ENCODE measurements at regions not wholly inside any gene's neighbourhood (a gene's known extent, or its start where the extent isn't known, plus 50 kb on each side); places are given as distances from the start of the nearest gene placed in this dataset.
"Not testable (repeated sequence)": the region's sequence is repeated elsewhere in the genome, so short reads cannot be mapped to it uniquely, and the experiment has no call there.

DNA sequence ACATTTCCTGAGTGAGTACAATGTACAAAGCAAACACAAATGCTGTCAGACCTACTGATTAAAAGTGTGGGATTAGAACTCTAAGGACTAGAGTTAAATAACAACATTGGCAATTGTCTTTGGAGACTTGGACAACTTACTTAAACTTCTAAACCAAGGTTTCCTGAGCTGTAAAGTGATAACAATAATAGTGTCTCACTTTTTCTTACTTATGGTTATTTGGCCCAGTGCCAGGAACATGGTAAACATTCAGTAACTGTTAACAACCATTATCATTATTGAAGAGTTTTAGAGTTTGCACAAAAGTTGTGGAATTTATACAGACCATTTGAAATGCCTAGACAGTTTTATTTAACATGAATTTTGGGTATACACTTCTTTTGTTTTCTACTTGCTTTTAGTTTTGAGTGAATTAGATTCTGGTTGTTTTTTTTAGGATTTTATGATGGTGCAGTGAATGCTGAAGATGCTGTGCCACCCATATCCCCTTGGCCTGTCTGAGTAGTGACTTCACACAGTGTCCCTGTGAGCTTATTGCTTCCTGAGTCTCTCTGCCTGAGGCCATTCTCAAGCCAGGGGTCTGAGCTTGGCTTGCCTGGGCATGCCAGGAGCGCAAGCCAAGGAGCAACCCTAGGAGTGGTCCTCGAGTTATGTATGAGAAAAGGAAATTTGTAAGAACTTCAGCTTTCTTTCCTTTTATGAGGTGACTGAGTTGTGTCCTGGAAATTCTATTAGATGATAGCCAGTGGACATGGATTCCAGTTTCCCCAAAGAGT is 932.8 kb downstream of the TTLL7 start:
- no peak for DNase-seq

- no peak for DNase-seq
Observed at GRCh38 chr1:83064589-83065242, 934.2 kb downstream of the TTLL7 start.

DNA sequence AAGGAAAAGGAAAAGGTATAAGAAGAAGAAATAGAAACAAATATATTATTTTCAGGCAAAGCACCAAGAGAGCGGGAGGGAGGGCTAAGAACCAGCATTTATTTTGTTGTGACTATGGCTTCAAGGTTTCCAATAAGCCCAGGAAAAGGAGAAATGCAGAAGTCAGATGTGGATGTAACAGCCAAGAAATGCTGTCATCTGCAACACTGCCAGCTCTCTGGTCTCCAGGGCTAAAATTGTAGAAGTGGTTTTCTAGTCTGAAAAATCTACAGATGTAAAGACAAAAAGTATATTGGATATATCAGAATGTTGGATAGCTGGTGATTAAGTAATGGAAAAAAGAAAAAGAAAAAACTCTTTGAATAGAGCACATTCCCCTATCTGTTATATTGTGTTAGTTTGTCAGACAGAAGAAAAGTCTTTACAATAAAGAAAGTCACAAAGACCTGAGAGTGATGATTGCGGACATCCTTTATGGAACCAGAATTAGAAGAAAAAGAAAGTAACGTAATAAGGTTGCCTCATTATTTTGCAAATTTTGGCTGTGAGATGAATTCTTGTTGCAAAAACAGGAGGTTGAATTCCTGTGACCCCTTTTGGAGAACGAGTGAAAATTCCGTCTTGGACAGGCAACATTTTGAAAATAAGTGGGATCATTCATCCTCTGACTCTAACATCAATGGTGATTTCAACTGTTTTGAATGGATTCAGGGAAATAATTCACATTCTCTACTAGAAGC is 938.1 kb downstream of the TTLL7 start:
- no peak for DNase-seq

- no peak for DNase-seq
Observed at GRCh38 chr1:83060221-83060620, 938.7 kb downstream of the TTLL7 start.

DNA sequence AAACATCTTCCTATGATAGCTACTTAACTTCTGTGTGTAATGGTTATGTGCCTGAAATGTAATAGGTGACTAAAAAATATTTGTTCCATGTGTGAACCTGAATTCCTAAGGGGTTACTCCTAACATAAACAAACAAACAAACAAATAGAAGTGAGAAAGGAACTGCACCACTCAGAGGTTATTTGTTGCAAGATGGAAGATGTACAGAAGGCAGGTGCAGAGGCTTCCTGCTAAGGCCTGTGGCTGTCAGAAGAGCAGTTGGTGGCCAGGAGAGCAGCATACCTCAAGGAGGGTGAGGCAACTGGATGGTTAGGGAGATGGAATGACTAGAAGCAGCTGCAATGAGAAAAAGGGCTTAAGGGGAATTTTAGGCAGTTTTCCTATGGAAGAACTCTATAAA is 940.6 kb downstream of the TTLL7 start:
- no peak for DNase-seq

GRCh38 chr1:83055391-83056170 is 943.4 kb downstream of the TTLL7 start:
- DNase-seq, result no peak

DNA sequence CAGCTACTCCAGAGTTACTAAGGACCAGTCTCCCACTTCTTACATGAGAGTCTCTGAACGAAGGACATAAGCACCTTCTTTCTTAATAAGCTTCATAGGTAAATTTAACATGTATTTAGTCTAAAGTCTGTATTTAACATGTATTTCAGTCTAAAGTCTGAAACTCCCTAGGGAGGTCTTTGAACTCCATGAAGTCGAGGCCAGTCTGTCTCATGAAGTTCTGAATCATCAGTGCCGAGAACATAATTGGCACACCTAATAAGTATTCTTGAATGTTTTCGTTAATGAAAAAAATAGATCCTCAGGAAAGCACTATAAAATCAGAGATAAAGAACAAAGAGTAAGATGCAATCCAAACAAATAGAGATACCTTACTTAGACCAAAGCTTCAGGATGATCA is 945.5 kb downstream of the TTLL7 start:
- DNase-seq, result no peak

DNA sequence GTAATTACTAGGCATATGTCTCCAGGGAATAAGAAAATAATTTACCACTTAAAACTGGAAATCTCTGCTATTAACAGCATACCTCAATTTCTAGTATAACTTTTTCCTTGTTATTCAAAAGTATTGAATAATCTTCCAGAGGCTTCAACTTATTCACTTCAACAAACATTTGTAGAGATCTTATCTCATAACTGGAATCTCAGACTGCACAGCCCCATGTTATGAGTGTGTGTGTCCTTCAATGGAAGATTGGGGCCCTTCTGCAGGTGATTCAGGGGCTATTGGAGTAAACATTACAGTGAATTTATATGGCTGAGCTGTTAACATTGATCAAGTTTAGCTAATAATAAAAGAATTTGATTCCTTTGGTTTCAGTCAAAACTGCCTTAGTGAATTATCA is 946.1 kb downstream of the TTLL7 start:
- no peak for DNase-seq

DNA sequence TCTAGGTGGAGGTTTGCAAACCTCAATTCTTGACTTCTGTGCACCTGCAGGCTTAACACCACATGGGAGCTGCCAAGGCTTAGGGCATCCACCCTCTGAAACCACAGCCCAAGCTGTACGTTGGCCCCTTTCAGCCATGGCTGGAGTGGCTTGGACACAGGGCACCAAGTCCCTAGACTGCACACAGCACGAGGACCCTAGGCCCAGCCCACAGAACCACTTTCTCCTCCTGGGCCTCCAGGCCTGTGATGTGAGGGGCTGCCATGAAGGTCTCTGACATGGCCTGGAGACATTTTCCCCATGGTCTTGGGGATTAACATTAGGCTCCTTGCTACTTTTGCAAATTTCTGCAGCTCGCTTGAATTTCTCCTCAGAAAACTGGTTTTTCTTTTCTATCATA is 947.9 kb downstream of the TTLL7 start:
- DNase-seq, result not testable (repeated sequence)

DNA sequence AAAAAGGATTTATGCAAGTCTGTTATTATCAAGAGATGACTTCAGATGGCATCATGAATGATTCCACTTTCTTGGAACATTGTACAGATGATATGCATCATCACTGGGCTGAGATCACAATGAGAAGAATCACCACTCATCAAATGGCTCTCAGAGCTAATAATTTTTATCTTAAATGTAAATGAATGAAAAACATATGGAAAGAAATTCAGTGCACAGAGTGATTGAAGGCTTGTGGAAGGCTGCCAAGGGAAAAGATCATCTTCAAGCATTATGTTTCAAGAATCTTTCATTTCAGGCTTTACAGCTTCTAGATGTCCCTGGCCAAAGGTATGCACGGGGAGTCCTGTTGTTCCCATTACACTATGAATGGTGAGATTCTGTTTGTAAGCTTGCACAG is 955.7 kb downstream of the TTLL7 start:
- no peak for DNase-seq

DNA sequence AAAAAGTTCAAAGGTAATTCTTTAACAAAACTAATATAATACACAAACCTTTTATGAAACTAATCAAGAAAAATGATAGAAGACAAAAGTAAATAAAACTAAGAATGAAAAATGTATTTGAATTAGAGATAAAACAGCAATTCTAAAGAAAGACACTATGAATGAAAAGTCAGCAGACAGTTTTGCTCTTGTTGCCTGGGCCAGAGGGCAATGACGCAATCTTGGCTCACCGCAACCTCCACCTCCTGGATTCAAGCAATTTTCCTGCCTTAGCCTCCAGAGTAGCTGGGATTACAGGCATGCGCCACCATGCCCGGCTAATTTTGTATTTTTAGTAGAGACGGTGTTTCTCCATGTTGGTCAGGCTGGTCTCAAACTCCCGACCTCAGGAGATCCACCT is 959.8 kb downstream of the TTLL7 start:
- DNase-seq, result not testable (repeated sequence)

GRCh38 chr1:83034851-83035250 is 964.1 kb downstream of the TTLL7 start:
- no peak for DNase-seq

DNA sequence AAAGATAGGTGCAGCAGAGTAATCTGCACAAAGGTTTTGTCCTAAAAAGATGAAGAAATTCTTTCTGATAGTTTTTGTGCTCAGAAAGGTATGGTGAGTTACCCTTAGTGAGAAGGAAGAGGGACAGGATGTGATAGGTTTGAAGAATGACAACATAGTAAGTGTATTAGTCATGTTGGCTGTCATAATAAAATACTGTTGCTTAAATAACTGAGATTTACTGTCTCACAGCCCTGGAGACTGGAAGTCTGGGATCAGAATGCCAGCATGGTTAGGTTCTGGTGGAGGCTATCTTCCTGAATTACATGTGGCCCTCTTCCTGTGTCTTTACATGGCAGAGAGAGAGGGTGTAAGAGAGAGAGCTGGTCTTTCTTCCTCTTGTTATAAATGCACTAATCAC is 965.2 kb downstream of the TTLL7 start:
- no peak for DNase-seq

DNA sequence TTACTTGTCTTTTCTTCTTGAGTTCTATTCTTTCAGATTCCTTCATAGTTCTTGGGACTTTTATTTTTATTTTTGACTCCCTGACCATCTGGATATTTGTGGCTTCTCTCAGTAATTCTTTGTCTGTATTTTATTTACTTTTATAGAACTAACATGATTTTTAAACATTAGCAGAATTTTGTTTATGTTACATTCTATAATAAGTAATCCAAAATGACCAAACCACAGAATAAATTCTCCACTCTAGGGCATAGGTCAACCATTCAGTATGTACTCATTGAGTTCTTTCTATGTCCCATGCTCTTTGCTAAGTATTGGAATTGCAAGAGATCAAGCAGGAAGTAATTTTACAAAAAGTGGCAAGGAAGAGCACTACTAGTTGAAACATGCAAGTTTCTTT is 969.0 kb downstream of the TTLL7 start:
- no peak for DNase-seq

DNA sequence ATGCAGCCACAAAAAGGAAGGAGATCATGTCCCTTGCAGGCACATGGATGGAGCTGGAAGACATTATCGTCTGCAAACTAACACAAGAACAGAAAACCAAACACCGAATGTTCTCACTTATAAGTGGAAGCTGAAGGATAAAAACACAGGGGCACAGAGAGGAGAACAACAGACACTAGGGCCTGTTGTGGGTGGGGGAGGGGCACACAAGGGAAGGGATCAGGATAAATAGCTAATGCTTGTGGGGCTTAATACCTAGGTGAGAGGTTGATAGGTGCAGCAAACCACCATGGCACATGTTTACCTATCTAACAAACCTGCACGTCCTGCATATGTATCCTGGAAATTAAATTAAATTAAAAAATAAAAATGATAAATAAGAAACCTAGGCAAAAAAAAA is 969.9 kb downstream of the TTLL7 start:
- no peak for DNase-seq

DNA sequence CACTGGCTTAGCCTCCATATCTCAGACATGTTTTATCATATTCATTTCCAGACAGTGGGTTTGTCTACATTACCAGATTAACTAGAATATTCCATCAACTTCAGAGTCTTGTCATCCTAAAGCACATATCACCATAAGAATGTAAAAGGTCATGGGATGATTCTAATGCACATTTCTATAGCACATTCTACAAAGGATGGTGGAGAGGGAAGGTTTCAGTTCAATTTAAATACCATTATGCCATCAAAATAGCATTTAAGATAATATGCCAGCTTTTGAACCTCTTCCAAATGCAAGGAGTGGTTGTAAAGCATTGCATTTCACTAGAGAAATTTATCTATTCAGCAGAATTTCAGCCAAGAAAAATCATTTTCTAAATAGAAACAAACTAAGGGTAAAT is 970.5 kb downstream of the TTLL7 start:
- DNase-seq, result no peak

GRCh38 chr1:83027511-83027910 is 971.4 kb downstream of the TTLL7 start:
- DNase-seq, result no peak

DNA sequence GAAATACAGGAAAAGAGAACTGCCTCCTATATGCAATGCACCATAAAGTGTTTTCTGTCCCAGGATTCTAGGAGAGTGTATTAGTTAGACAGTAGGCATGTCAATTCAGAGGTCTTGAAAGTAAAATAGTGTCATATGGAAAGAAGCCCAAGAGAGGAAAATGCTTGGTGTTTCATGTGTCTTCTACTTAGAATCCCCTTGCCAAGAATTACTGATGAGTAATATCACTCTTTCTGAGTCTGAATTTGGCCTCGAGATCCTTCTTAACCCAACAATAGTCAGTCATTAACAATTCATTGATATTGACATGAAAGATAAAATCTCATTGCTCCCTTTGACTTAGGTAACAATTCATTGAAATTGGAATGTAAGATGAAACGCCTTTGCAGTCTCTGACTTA is 972.2 kb downstream of the TTLL7 start:
- no peak for DNase-seq

DNA sequence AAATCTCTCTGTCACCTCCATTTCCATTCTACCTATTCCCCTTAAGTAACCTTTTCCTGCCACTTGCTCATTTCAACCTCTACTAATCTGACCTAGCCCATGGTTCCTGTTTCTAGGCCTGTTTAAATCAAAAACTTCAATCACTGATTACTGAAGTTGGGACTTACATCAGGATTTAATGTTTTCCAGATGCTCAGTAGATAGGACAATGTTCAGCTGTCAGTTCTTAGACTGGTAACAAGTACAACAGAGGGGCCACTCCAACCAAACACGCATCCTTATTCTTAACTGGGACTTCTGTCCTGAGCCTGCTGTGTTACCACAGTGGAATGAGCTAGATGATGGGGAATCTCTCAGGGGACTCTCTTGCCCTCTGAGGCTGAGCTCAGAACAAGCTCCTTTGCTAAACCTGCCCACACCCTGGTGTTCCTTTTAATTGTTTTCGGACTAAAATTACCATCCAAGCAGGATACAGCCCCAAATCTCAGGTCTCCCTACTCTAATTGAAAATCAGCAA is 974.6 kb downstream of the TTLL7 start:
- DNase-seq, result no peak

DNA sequence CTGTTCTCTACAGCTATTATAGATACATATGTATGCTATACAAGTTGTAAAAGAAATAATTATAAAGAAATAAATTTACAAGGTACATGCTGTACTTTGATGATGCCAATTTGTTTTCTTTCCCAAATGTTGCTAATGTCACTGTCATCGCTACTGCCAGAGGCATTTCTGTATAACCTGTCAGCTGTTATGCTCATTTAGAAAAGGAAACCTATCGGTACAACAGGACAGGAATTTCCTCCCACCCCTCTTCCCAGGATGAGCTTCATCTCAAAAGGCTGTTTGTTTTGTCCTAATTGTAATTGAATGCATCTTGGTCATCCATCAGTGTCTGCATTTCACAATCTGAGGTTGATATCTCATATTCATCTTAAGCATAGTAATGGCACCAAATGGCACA is 975.7 kb downstream of the TTLL7 start:
- no peak for DNase-seq

DNA sequence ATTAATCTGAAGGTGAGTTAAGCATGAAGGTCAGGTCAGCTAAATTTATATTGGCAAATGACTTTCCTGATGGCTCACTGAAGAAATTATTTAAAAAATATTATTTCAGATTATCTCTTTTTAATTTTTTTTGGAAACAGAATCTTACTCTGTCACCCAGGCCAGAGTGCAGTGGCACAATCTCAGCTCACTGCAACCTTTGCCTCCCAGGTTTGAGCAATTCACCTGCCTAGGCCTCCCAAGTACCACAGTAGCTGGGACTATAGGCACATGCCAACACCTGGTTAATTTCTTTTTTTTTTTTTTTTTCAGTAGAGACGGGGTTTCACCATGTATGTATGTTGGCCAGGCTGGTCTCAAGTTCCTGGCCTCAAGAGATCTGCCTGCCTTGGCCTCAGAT is 976.7 kb downstream of the TTLL7 start:
- no peak for DNase-seq

DNA sequence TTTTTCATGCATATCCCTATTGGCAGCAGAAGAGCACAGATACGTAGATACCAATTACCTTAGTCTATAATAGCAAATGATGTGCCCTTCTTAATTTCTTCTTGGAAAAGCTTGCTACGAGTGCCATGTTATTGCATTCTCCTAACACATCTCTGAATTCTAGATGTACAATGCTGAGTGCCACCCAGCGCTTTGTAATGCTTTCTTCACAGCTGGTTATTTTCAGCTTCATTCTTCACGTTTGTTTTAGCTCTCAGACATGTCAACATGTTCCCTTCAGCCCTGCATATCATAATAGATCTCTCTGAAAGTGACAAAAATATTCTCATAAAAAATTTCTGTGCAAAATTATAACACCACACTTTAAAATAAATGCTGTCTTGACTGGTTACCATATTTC is 981.2 kb downstream of the TTLL7 start:
- no peak for DNase-seq

DNA sequence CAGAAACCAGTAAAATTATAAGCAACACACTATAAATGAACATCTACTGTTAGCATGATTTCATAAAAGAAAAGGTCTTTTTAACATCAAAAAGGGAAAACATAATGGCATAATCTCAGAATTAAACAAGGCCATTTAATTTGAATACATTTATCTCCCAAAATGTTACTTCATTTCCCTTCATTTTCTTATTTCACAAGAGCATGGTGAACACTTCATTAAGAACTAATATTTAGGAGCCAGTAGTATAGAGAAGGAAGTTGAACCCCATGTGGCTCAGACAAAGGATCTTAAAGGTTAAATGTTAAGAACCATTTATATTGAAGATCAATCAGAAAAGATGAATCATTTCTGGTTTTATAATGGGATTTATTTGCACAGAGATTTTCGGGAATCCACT is 981.7 kb downstream of the TTLL7 start:
- DNase-seq, result no peak
